GM18511 (cell line): ENCODE measurements at regions not wholly inside any gene's neighbourhood (a gene's known extent, or its start where the extent isn't known, plus 50 kb on each side); places are given as distances from the start of the nearest gene placed in this dataset.

Experiments used
- ATAC-seq: cut with Tn5 transposase; IDR thresholded peaks from one replicate; pipeline ENCODE4 v1.9.1; 2021; ENCODE audit warnings: mild to moderate bottlenecking, moderate library complexity; ENCODE audit not compliant: unreplicated experiment

DNA sequence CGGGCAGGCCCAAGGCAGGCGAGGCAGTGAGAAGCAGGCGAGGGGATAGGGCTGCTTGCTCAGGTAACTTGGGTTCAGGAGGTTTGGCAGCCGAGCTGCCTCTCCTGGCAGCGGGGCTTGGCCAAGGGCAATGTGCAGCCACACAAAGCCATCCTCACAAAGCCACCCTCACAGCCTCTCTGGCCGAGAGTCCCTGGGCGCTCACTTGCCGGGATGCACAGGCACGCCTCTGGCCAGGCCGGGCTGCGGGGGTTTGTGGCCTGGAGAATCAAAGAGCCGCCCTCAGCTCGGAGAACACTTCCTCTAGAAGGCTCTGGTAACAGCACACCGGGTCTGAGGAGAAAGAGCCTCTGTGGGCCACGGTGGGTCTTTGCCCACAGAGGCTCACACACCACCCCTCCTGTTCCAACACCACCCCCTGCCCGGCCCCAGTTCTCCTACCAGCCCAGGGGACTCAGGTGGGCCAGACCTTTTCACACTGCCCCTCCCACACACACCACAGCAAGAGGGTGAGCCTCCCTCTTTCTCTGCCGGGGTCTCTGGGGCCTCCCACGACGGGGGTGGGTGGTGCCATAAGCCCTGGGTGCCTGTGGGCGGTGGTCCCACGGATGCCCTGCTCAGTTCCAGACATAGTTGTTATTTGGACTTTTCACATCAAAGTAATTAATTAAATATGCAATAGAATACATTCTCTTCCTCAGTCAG lies 186.9 kb downstream of the ZFP36L2 start:
- no peak for ATAC-seq

DNA sequence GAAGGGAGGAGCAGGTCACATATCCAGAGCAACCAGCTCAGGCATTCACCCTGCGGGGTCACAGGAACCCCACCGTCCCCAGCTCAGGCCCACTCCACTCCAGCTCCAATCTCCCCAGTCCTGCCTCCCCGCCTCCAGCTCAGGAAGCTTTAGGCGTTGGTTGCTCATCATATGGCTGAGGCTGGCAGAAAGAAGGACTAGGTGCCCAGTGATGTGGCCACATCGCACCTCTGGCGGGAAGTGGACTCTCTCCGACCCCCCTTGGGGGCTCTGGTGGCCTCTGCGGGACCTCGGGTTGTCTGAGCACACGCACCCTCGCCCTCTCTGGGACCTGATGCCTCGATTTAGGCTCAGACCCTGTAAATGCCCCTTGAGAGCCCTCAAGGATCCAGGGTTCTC lies 187.7 kb downstream of the ZFP36L2 start:
- no peak for ATAC-seq

DNA sequence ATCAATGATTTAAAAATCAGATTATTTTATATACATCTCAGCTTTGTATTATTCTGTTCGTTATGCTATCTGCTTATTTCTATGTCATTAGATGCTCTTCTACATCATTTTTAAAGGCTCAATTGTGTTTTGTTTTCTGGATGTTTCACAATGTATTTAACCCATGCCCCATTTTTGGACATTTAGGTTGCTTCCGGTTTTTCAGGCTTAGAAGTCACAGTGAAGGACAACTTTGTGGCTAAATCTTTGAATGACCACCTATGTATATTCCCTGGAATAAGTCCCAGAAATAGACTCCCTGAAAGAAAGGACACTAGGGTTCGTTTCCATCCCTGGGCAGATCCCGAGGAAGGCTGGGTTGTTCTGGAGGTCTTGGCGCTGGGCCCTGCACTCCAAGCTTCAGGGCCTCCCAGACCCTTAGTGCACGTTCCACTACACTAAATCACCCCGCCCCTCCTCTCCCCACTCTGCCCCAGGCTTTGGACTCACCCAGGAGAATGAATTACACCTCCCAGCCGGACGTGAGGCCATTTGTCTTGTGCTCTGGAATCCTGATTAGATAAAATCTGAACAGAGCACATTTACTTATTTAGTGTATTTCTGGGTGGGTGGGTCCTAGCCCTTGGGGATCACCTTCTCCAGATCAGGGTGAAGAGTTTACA lies 188.2 kb downstream of the ZFP36L2 start:
- no peak for ATAC-seq

DNA sequence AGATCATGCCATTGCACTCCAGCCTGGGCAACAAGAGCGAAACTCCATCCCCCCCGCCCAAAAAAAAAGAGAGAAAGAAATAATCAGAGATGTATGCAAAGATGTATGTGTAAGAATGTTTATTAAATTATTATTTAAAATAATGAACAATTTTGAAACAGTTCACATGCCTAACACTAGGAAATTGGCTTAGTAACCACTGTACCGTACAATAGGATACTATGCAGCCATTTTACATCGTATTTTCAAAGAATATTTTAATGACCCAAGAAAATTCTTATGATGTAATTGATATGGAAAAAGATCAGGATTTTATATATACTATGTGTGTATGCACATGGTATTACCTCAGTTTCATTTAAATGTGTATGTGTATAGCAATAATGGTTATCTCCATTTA lies 190.5 kb downstream of the ZFP36L2 start:
- no peak for ATAC-seq

DNA sequence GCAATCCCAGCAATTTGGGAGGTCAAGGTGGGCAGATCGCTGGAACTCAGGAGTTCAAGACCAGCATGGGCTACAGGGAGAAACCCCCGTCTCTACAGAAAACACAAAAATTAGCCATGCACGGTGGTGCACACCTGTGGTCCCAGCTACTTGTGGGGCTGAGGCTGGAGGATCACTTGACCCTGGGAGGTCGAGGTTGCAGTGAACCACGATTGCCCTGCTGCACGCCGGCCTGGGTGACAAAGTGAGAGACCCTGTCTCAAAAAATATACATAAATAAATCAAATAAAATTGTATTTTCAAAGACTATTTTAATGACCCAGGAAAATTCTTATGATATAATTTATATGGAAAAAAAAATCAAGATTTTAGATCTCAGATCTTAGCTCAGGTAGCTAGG lies 191.5 kb downstream of the ZFP36L2 start:
- ATAC-seq, result no peak

DNA sequence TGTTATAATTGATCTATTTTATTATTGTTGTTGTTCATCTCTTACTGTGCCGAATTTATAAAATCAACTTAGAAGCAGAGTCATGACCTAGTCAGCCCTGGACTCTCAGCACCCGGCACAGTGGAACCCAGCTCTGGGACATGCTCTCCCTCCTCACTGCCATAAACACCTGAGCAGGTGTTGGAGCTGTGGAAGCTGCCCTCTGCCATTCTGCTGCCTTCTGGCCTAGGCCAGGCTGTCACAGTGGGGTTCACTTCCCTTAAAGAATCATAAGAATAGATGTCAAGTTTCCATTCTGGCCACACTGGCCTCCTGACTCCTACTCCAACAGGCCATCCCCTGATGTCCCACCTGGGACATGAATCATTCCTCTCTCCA lies 192.2 kb downstream of the ZFP36L2 start:
- ATAC-seq, result no peak

- no peak for ATAC-seq
Observed at GRCh38 chr2:43033466-43034241, 192.8 kb downstream of the ZFP36L2 start.

GRCh38 chr2:43033016-43033270 lies 193.5 kb downstream of the ZFP36L2 start:
- no peak for ATAC-seq

GRCh38 chr2:43032213-43033015 lies 194.0 kb downstream of the ZFP36L2 start:
- ATAC-seq, result no peak

- no peak for ATAC-seq
Observed at GRCh38 chr2:43031471-43032212, 194.8 kb downstream of the ZFP36L2 start.

DNA sequence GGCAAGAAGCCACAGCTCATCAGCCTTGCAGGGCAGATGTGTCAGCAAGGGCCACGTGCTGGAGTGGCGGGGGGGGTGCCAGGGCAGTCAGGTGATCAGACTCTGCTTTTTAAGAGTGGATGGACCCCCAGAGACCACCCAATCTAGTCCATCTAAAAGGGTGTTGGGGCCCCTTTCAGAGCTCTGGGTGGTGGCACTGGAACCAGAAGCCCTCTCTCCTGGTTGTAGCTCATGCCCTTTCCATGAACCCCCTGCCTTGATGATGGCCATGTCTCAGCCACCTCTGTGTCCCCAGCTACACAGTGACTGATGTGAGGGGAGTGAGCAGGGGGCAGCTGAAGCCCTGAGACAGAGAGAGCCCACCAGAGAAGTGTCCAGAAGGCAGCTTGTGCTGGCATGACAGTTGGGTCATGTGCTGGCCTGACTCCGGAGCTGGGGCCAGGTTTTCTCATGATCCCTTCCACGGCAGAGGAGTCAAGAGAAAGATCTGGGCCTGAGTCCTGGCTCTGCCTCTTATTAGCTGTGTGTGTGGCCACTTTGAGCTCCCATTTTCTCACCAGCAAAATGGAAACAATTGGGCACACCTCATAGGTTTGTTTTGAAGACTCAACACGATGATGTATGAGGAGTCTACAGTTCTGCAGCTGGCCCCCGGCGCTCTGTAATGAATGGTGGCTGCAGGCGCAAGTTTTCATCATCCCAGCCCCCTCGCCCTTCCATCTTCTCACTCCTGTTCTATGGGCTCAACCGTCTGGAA lies 195.7 kb downstream of the ZFP36L2 start:
- no peak for ATAC-seq

DNA sequence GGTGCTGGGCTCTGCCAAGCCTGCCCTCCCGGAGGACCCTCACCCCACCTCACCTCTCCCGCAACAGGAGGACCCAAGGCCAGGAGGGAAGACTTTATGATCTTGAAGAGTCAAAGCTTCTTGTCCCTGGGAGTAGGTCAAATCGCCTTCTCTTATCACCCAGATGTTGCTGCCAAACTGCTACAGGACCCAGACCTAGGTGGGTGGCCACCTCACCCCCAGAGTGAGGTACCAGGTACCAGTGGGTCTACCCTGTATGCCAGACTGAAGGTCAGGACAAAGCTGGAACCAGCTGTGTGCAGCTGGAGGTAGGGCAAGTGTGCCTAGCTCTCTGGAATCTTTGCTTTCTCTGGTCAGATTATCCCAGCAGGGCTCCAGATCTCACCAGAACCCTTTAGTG lies 197.2 kb downstream of the ZFP36L2 start:
- ATAC-seq, result no peak

DNA sequence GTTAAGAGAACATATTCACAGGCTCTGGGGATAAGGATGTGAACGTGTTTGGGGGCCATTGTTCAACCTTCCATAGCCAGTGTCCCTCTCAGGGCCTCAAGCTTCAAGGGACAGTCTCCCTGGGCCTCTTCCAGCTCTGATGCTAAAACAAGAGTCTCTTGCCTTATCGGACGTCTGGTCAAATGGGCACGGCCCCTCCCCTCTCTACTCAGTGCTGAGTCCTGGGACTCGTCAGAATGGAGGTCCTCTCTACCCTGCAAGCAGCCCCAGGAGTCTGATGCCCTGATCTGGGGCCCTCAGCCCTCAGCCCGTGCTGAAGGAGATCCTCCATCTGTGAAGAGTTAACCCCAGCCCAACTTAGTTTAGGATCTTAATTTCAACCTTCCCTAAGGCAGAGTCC lies 198.2 kb downstream of the ZFP36L2 start:
- ATAC-seq, result no peak

DNA sequence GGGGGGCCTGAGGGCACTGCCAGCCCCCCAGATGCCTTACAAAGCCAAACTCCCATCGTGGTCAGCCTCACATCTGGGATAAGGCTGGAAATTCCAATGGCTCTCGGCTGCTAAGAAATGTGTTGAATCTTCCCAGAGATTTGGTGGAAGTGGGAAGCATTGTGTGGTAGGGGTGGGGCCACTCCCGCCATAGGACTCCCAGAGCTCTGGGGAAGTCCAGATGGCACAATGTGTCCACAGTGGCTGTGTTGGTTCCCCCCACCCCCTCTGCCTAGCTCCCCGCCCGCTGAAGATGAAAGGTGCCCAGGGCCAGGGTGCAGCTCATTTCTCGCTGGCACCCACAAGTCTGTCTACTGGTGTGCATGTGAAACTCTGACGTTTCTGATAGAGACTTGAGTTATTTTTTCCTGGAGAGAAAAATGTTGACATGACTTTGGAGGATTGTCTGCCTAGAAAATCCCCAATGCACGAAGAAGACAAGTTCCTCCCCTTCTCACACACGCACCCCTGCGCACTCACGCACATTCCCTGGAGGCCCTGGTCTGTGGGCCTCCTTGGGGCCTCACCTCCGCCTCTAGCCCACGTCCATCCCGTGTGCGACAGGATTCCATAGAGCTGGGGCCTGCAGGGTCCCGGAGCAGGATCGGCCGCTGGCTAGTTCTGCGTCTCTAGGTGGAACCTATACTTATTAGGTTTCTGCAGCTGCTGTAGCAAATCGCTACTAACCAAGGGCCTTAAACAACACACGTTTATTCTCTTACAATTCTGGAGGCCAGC lies 199.1 kb downstream of the ZFP36L2 start:
- ATAC-seq, result no peak

- ATAC-seq, result no peak
Observed at GRCh38 chr2:43026426-43027096, 199.8 kb downstream of the ZFP36L2 start.

- no peak for ATAC-seq
Observed at GRCh38 chr2:43025709-43026295, 200.6 kb downstream of the ZFP36L2 start.

GRCh38 chr2:43024515-43025011 lies 201.8 kb downstream of the ZFP36L2 start:
- ATAC-seq, result no peak
